ENCODE measurements at regions not wholly inside any gene's neighbourhood (a gene's known extent, or its start where the extent isn't known, plus 50 kb on each side); places are given as distances from the start of the nearest gene placed in this dataset.

- DNase-seq (ENCODE audit: low read depth, low spot score) = no peak
Measured at GRCh38 chr2:207449642-207450165, 80.1 kb upstream of the CREB1 start.

- DNase-seq (ENCODE audit: low read depth, low spot score) = no peak
Measured at GRCh38 chr2:207450186-207450585, 79.6 kb upstream of the CREB1 start.

GRCh38 chr2:207458582-207458981 is 71.2 kb upstream of the CREB1 start:
- no peak for DNase-seq (ENCODE audit: low read depth, low spot score)

GRCh38 chr2:207459990-207460757 is 69.6 kb upstream of the CREB1 start:
- no peak for DNase-seq (ENCODE audit: low read depth, low spot score)

GRCh38 chr2:207463433-207463832 is 66.3 kb upstream of the CREB1 start:
- DNase-seq (ENCODE audit: low read depth, low spot score) = no peak

- no peak for DNase-seq (ENCODE audit: low read depth, low spot score)
Measured at GRCh38 chr2:207464007-207464406, 65.8 kb upstream of the CREB1 start.

GRCh38 chr2:207465894-207466293 is 63.9 kb upstream of the CREB1 start:
- no peak for DNase-seq (ENCODE audit: low read depth, low spot score)

GRCh38 chr2:207467716-207468347 is 61.9 kb upstream of the CREB1 start:
- no peak for DNase-seq (ENCODE audit: low read depth, low spot score)

GRCh38 chr2:207468488-207468887 is 61.3 kb upstream of the CREB1 start:
- no peak for DNase-seq (ENCODE audit: low read depth, low spot score)

GRCh38 chr2:207469451-207469850 is 60.3 kb upstream of the CREB1 start:
- DNase-seq (ENCODE audit: low read depth, low spot score) = no peak

GRCh38 chr2:207469943-207470729 is 59.6 kb upstream of the CREB1 start:
- no peak for DNase-seq (ENCODE audit: low read depth, low spot score)

- DNase-seq (ENCODE audit: low read depth, low spot score) = no peak
Measured at GRCh38 chr2:207471261-207471660, 58.5 kb upstream of the CREB1 start.

- no peak for DNase-seq (ENCODE audit: low read depth, low spot score)
Measured at GRCh38 chr2:207472343-207473048, 57.3 kb upstream of the CREB1 start.

- DNase-seq (ENCODE audit: low read depth, low spot score) = peak; percentile 60
Measured at GRCh38 chr2:207473049-207473930, 56.5 kb upstream of the CREB1 start.

GRCh38 chr2:207473931-207474235 is 55.9 kb upstream of the CREB1 start:
- no peak for DNase-seq (ENCODE audit: low read depth, low spot score)

GRCh38 chr2:207474863-207475485 is 54.8 kb upstream of the CREB1 start:
- no peak for DNase-seq (ENCODE audit: low read depth, low spot score)

- DNase-seq (ENCODE audit: low read depth, low spot score) = no peak
Measured at GRCh38 chr2:207475546-207475945, 54.2 kb upstream of the CREB1 start.

GRCh38 chr2:207477896-207478295 is 51.9 kb upstream of the CREB1 start:
- DNase-seq (ENCODE audit: low read depth, low spot score) = no peak

GRCh38 chr2:207478572-207478971 is 51.2 kb upstream of the CREB1 start:
- DNase-seq (ENCODE audit: low read depth, low spot score) = no peak

GRCh38 chr2:207479198-207479785 is 50.5 kb upstream of the CREB1 start:
- no peak for DNase-seq (ENCODE audit: low read depth, low spot score)

Data from smooth muscle cell of the brain vasculature (primary cell).